GM18858 (cell line): ENCODE measurements at regions not wholly inside any gene's neighbourhood (a gene's known extent, or its start where the extent isn't known, plus 50 kb on each side); places are given as distances from the start of the nearest gene placed in this dataset.
A peak's percentile ranks its signal among the peaks of the same experiment; 100 is the strongest.
"Not testable (repeated sequence)": the region's sequence is repeated elsewhere in the genome, so short reads cannot be mapped to it uniquely, and the experiment has no call there.

Source experiments
- ATAC-seq: cut with Tn5 transposase; IDR thresholded peaks from one replicate; pipeline ENCODE4 v1.9.1; 2021; ENCODE audit not compliant: unreplicated experiment

DNA sequence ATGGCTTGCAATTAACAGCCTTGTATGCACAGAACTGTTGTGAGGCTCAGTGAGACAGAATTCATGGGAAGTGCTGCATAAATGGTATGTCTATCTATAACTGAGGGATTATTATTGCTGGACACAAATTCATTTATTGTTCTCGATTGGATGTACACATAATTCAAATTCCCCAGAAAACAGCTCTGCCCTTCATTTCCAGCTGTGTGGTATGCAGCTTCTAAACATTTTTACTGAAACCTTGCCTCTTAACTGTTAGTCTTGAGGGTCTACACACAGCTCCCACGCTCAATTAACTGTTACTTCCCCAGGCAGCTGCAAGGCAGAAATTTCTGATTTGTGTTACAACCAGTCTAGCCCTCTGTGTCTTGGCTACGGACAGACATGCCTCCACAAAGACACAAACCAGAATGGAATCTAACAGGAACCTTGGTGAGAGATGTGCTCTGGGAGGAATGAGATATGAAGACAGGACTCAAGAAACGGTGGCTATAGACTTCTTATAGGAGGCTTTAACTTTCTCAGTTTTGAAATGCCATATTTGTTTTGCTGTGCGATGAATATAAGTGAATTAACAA, 139.7 kb upstream of the TBL1XR1 start:
- ATAC-seq: no peak

GRCh38 chr3:177337541-177338331, 140.5 kb upstream of the TBL1XR1 start:
- ATAC-seq: peak; percentile 91

DNA sequence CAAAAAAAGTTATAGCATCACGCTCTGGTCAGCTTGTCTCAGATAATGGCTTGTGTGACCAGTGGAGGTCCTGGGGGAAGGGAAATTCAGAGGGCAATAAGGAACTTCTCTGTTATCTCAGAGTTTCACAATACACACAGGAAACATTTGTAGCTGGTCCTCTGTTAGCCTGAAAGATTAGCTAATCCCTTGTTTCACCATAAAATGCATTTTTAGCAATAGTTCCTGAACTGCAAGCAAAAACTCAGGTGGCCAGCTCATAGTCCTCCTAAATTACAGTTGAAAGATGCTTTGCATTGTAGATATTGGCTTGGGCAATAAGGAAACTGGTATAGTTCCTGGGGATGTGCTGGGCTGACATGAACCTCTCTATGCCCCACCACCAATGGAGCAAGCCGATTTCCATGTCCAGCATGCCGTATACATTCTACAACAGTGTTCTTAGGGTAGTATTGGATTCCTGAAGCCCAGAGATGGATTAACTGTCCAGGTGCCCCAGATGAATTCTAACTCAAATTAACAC, 141.5 kb upstream of the TBL1XR1 start:
- ATAC-seq: no peak

DNA sequence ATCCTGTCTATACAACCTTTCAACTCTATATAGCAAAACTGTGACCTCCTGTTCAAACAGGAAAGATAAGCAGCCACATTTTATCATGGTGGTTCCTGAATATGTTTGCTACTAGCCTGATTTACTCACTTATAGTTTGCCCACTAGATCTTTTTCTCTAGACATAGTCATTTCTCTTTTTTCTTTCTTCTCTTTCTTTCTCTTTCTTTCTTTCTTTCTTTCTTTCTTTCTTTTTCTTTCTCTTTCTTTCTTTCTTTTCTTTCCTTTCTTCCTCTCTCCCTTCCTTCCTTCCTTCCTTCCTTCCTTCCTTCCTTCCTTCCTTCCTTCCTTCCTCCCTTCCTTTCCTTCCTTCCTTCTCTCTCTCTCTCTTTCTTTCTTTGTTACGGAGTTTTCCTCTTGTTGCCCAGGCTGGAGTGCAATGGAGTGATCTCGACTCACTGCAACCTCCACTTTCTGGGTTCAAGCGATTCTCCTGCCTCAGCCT, 142.0 kb upstream of the TBL1XR1 start:
- not testable (repeated sequence) for ATAC-seq

GRCh38 chr3:177340243-177340830, 143.1 kb upstream of the TBL1XR1 start:
- no peak for ATAC-seq

DNA sequence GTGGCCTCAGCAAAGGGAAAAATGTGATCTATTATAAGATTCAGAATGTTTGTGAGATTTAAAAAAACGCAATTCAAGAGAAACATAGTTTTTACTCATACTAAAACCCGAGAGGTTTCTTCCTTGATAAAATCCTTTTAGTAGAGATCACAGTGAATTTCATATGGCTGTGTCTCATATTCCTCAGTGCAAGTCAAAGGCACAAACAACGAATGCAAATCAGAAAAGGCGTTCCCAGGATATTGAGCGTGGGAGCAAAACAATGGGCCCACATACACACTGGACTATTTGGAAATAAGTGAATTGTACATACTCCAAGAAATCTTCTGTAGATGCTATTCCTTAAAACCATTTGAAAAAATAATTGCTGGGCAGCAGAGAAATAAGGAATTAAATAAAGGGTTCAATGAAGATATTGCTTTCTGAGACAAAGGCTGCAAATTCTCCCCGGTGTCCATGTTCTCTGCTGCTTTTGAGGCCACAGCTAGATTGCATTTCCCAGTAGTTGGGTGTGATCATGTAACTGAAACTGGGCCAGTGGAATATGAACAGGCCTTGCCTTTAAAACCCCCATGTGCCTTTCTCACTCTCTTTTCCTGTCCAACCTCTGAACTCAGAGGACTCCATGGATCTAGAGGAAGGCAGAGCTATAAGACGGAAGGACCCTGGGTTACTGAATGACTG, 144.6 kb upstream of the TBL1XR1 start:
- ATAC-seq: no peak

DNA sequence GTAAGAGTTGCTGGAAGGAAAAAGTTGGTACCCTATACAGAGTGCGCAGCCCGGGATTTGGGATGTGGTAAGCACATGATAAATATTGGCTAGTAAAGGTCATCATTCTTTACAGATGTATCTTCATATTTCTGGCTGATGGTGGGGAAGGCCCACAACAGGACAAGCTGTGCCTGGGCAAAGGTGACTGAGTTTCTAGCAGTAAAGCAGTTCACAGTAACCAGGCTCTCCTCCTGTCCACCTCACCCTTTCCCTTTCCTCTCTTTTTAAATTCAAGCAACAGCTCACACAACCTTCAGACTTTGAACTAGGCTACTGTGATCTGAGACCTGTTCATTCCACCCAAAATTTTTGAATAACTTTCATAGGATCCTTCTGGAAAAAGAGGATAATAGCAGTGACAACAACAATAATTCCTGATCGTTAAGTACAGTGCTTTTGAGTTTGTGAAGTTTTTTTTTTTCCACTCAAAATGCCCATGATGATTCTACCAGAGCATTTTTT, 145.9 kb upstream of the TBL1XR1 start:
- ATAC-seq: no peak

GRCh38 chr3:177345049-177345972, 148.0 kb upstream of the TBL1XR1 start:
- peak; percentile 82 for ATAC-seq

GRCh38 chr3:177345973-177346503, 148.8 kb upstream of the TBL1XR1 start:
- ATAC-seq: peak; percentile 14

DNA sequence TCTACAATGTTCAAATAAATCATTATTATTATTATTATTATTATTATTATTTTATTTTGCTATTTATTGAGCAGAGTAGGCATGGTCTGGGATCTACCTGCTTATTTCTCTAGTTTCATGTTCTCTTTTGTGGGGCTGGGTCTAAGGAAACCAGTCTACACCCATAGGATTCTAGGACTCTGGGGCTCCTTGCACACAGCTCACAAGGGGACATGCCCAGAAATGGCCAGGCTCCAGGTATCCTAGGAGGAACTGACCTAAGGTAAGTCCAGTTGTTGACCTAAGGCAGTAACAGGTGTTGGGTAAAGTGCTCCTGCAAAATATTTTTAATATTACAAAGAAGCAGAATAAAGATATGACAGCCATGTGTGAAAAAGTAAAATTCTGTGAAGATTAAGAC, 149.6 kb upstream of the TBL1XR1 start:
- no peak for ATAC-seq

- no peak for ATAC-seq
These were observed 150.3 kb upstream of the TBL1XR1 start for GRCh38 chr3:177347611-177348010.

- ATAC-seq: no peak
These were observed 151.7 kb upstream of the TBL1XR1 start for GRCh38 chr3:177348974-177349373.

DNA sequence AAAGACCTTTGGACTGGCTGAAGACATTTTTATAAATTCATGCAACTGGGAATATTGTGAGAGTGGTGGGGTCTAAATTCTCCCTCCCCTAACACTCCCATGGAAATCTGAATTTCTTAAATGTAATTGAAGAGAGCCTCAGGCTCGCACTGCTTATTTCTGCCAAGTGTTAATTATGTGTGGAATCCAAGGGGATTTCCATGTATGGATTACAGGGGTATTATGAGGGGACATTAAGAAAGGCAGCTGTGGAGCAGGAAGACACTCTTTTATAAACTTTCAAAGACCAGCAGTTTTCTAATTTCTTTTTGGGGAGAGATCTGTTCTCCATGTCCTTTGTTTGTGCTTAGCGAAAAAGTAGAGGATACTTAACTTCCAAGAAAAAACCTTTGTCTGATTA, 152.1 kb upstream of the TBL1XR1 start:
- ATAC-seq: no peak

GRCh38 chr3:177350121-177350520, 152.8 kb upstream of the TBL1XR1 start:
- no peak for ATAC-seq

- ATAC-seq: no peak
These were observed 153.9 kb upstream of the TBL1XR1 start for GRCh38 chr3:177351206-177351605.

- ATAC-seq: peak; percentile 100
These were observed 154.5 kb upstream of the TBL1XR1 start for GRCh38 chr3:177351757-177352158.

DNA sequence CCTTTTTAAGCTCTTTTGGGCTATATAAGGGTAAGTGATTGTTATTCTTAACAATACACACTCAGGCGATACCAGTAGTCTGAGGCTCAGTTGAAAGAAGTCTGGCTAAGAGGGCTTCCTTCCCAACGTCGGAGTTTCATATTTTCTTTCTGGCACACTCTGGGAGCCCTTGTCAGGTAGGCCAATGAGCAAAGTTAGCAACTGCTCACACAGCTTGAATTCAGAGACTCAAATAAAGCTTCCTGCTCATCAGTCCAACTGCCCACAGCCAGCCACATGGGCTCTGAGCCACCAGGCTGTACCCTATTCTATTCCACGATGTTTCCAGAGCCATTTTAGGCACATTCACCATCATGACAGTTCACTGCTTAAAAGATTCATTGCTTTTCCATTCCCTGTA, 155.1 kb upstream of the TBL1XR1 start:
- no peak for ATAC-seq

DNA sequence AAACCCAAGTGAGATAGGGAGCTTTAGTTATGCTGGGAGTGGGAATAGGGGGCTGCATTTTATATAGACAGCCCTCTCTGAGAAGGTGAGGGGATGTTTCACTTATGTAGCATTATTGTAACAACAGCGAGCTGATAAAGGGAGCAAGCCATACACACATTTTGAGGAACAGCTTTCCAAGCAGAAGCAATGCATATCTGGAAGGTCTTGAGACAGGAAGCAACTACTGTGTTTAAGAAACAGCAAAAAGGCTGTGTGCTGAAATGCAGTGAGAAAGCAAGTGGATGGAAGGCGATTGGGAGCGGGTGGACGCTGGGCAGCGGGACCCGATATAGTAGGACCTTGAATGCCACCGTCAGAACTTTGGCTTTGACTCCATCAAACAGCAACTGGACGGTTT, 155.9 kb upstream of the TBL1XR1 start:
- no peak for ATAC-seq

GRCh38 chr3:177353879-177354278, 156.6 kb upstream of the TBL1XR1 start:
- ATAC-seq: not testable (repeated sequence)

DNA sequence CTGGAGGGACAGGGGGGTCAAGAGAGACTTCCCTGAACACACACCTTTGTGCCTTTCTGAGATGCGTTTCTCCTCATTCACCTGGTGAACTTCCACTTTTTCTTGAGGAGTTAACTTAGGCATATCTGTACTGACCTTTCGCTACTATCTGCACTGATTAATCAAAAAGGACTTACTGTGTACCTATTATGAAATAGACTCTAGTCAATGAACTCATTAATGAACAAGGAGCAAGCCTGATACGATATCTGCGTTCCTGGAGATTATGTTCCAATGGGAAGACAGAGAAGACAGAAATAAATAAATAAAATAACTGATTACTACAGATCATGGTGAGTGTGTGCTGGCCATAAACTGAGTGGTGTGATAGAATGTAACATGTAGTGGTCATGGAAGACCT, 157.2 kb upstream of the TBL1XR1 start:
- ATAC-seq: no peak
